ENCODE measurements at regions not wholly inside any gene's neighbourhood (a gene's known extent, or its start where the extent isn't known, plus 50 kb on each side); places are given as distances from the start of the nearest gene placed in this dataset.

- H3K4me3 ChIP-seq (replicated peaks in 1 of 3; ENCODE audit: low read depth in 2 of 3, low read length in 3 of 3): no peak overlapping the region
- Mint-ChIP-seq H3K4me3 (no peak overlapping the region), H3K27me3 (ENCODE audit: low read depth in 3 of 3) (peaks cover 0 to 5% (median 2%) of the 10 kb centered on the region in 3 donors), H3K36me3 (no peaks in the 10 kb centered on the region), H3K27ac (no peak overlapping the region), H3K4me1 (peaks cover 4% of the 10 kb centered on the region), H3K9me3 (peaks cover 0 to 3% (median 2%) of the 10 kb centered on the region in 7 donors)
- H2AFZ ChIP-seq (ENCODE audit: insufficient read depth, low read depth, low read length, poor library complexity, severe bottlenecking): no peak overlapping the region
- no peak for DNase-seq
- intact Hi-C loops (cut with micrococcal nuclease): no loop called here
- no peaks in the 10 kb centered on the region for H3K27me3 ChIP-seq (ENCODE audit: control insufficient read depth in 2 of 2, insufficient read depth in 2 of 2, low read length in 2 of 2)
- H3K4me2 ChIP-seq (replicated peaks; ENCODE audit: extremely low read depth, low read length, poor library complexity, severe bottlenecking): no peak overlapping the region
- no peak overlapping the region for H3K27ac ChIP-seq (ENCODE audit: low read depth in 1 of 2, low read length in 2 of 2)
- H3K4me1 ChIP-seq (ENCODE audit: control insufficient read depth in 1 of 2, insufficient read depth in 2 of 2, low read length in 2 of 2): no peaks in the 10 kb centered on the region
- no peaks in the 10 kb centered on the region for H3K36me3 ChIP-seq (replicated peaks in 1 of 2; ENCODE audit: control insufficient read depth in 1 of 2, insufficient read depth in 2 of 2, low read length in 2 of 2)
- H3K9me3 ChIP-seq (replicated peaks in 1 of 2; ENCODE audit: control insufficient read depth in 1 of 2, insufficient read depth in 1 of 2, low read length in 2 of 2): no peaks in the 10 kb centered on the region
- H4K20me1 ChIP-seq (ENCODE audit: insufficient read depth, low read length): no peaks in the 10 kb centered on the region
- 100% methylated on average over 1 of the region's 2 CpGs for WGBS (ENCODE audit: insufficient coverage)
- H3K9ac ChIP-seq (ENCODE audit: insufficient read depth, low read length, poor library complexity, severe bottlenecking): no peak overlapping the region
- TF ChIP-seq CTCF (IDR thresholded peaks at IDR 0.05): no peak
- no peaks in the 10 kb centered on the region for H3K79me2 ChIP-seq (ENCODE audit: insufficient read depth, low read length)
These were observed 198.2 kb downstream of the RNF144A start for GRCh38 chr2:7115364-7115763.

- WGBS (ENCODE audit: insufficient coverage): no CpG with 5 or more reads among the region's 4 CpGs
- intact Hi-C loops (cut with micrococcal nuclease): no loop called here
These were observed 198.7 kb downstream of the RNF144A start for GRCh38 chr2:7115906-7116305.

More at GRCh38 chr2:7115906-7116305, 198.7 kb downstream of the RNF144A start:
- Mint-ChIP-seq H3K27ac (no peak overlapping the region), H3K36me3 (no peaks in the 10 kb centered on the region), H3K27me3 (ENCODE audit: low read depth in 3 of 3) (peaks cover 0 to 5% (median 2%) of the 10 kb centered on the region in 3 donors), H3K4me3 (no peak overlapping the region), H3K9me3 (peaks cover 0 to 3% (median 2%) of the 10 kb centered on the region in 7 donors), H3K4me1 (peaks cover 4% of the 10 kb centered on the region)
- H3K27ac ChIP-seq (ENCODE audit: low read depth in 1 of 2, low read length in 2 of 2): no peak overlapping the region
- DNase-seq: no peak
- H3K79me2 ChIP-seq (ENCODE audit: insufficient read depth, low read length): no peaks in the 10 kb centered on the region
- no peaks in the 10 kb centered on the region for H3K36me3 ChIP-seq (replicated peaks in 1 of 2; ENCODE audit: control insufficient read depth in 1 of 2, insufficient read depth in 2 of 2, low read length in 2 of 2)
- no peak overlapping the region for H2AFZ ChIP-seq (ENCODE audit: insufficient read depth, low read depth, low read length, poor library complexity, severe bottlenecking)
- no peaks in the 10 kb centered on the region for H3K9me3 ChIP-seq (replicated peaks in 1 of 2; ENCODE audit: control insufficient read depth in 1 of 2, insufficient read depth in 1 of 2, low read length in 2 of 2)
- no peak overlapping the region for H3K9ac ChIP-seq (ENCODE audit: insufficient read depth, low read length, poor library complexity, severe bottlenecking)
- no peaks in the 10 kb centered on the region for H4K20me1 ChIP-seq (ENCODE audit: insufficient read depth, low read length)
- no peaks in the 10 kb centered on the region for H3K4me1 ChIP-seq (ENCODE audit: control insufficient read depth in 1 of 2, insufficient read depth in 2 of 2, low read length in 2 of 2)
- H3K27me3 ChIP-seq (ENCODE audit: control insufficient read depth in 2 of 2, insufficient read depth in 2 of 2, low read length in 2 of 2): no peaks in the 10 kb centered on the region
- TF ChIP-seq CTCF (IDR thresholded peaks at IDR 0.05): no peak
- no peak overlapping the region for H3K4me3 ChIP-seq (replicated peaks in 1 of 3; ENCODE audit: low read depth in 2 of 3, low read length in 3 of 3)
- H3K4me2 ChIP-seq (replicated peaks; ENCODE audit: extremely low read depth, low read length, poor library complexity, severe bottlenecking): no peak overlapping the region

All from CD14-positive monocyte (primary cell).